NCI-H748 (cell line): ENCODE measurements at regions not wholly inside any gene's neighbourhood (a gene's known extent, or its start where the extent isn't known, plus 50 kb on each side); places are given as distances from the start of the nearest gene placed in this dataset.

Experiments used
- DNase-seq: peaks from one replicate; lab custom pipeline; 2025; ENCODE audit not compliant: unreplicated experiment; lab: John Stamatoyannopoulos, UW

GRCh38 chr6:110538416-110539160, 62.2 kb upstream of the SLC22A16 start:
- no peak for DNase-seq

DNA sequence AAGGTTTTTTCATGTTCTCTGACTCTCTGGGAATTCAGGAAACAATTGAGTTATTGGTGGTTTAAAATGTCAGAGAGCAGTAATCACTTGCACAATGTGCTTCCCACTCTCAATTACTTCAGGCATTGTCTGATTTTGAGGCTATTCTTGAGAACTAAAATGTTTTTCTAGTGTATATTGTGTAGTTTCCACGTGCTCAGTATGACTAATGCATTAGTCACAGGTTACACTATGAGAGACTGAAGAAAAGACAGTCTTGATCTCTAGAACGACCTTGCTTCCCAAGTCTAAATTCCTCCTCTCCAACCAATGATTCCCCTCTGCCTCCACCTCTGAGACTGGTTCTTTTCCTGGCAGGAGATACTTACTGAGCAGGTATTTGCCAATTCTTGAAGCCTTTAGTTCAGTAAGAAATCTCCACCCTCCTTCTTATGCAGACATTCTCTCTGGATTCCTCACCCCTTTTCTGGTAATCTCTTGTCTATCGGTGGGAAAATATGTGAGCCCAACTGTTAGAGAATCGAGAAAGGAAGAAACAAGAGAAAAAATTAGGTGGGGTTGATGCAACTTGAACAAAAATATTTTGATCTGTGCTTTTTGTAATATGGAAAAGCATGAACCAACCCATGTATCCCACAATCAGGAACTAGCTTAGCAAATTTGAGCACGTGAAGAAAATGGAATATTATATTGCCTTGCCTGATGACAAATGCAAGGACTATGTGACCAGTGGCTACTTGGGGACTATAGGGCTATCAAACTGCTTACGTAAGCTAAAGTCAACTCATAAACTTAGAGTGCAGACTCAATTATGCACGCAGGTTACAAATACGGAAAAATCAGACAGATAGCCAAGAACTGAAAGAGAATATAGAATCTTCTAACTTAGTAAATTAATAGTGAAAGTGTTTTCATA, 61.1 kb upstream of the SLC22A16 start:
- no peak for DNase-seq

DNA sequence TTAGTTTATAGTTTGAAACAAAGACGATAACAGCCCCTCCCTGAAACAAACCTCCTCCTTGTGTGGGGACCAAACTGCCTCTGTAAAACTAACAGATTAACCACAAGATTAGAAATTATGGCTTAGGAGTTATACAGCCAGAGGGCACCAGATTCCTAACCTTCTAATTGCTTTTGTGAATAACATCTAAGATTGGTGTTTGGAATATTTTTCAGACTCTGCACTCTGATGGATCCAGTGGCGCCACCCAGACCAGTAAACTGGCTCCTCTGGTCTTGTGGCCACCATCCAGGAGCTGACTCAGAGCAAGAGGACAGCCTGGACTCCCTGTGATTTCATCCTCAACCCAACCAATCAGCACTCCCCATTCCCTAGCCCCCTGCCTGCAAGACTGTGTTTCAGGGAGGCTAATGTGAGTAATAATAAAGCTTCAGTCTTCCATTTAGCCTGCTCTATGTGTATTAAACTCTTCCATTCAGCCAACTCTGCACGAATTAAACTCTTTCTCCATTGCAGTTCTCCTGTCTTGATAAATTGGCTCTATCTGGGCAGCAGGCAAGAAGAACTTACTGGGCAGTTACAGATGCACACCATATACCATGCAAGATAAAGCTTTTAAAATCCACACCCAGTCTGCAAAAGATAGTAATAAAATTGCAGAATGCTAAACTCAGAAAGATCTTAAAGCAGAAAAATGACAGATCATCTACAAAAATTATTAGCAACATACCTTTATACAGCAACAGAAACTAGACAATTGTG, 58.5 kb upstream of the SLC22A16 start:
- DNase-seq, result no peak

- DNase-seq, result no peak
Observed at GRCh38 chr6:110532431-110532830, 56.0 kb upstream of the SLC22A16 start.

- DNase-seq, result no peak
Observed at GRCh38 chr6:110530671-110531070, 54.3 kb upstream of the SLC22A16 start.

DNA sequence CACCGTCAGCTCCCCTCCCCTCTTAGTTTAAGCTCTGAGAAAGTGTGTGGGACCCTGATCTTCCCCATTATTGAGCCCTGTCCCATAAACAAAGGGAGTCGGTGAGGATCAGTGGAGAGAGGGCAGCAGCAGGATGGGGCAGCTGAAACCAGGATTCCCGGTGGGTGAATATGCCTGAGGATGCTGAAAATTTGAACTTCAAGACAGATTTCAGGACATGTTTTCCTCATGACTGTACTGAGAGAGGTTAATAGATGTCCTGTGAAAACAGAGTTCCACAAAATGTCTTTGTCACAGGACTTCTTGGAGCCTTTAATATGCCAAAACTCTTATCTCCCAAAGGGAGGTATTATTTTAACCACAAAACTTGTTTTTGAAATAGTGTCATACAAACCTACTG, 53.5 kb upstream of the SLC22A16 start:
- no peak for DNase-seq

DNA sequence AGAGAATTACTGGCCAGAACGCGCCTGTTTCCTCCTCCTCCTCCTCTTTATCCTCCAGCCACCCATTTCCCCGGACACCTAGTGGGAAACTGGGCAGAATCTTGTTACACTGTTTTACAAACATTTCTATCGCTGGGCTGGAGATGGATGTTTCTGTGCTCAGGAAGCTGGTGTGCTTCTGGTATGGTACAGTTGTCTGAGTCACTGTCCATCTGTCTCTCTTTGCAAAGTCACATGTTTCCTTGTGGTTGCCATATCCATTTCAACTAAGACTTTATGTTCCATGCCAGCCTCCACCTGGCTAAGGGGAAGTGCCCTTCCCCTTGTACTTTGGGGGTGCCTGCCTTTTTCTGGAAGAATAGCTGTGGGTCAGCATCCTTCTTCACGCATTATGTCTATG, 52.9 kb upstream of the SLC22A16 start:
- no peak for DNase-seq

DNA sequence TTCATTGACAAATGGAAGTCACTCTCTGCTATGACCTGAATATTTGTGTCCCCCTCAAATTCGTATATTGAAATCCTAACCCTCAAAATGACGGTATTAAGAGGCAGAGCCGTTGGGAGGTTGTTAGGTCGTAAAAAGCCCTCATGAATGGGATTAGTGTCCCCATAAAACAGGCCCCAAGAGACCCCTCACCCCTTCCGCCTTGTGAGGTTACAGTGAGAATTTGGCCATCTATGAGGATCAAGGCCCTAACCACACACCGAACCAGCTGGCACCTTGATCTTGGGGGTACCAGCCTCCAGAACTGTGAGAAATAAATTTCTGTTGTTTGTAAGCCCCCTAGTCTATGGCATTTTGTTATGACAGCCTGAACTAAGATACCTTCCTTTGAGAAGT, 52.5 kb upstream of the SLC22A16 start:
- DNase-seq, result no peak

- peak; percentile 78 for DNase-seq
Observed at GRCh38 chr6:110528101-110528929, 51.9 kb upstream of the SLC22A16 start.

GRCh38 chr6:110527516-110527915, 51.1 kb upstream of the SLC22A16 start:
- DNase-seq, result no peak

- DNase-seq, result no peak
Observed at GRCh38 chr6:110526726-110527125, 50.3 kb upstream of the SLC22A16 start.
